Neuronal stem cell (in vitro differentiated cells): ENCODE measurements at regions not wholly inside any gene's neighbourhood (a gene's known extent, or its start where the extent isn't known, plus 50 kb on each side); places are given as distances from the start of the nearest gene placed in this dataset.
A peak's percentile ranks its signal among the peaks of the same experiment; 100 is the strongest.

ENCODE experiments used
- DNase-seq: peaks from one replicate; pipeline ENCODE4 v3.0.0-alpha.2; 2013; ENCODE audit warnings: low spot score
- H2AFZ ChIP-seq: one replicate; pipeline ENCODE4 v1.6.1; 2013; ENCODE audit warnings: mild to moderate bottlenecking, low read length, inconsistent platforms
- H2AK5ac ChIP-seq: 2 replicates; pipeline ENCODE4 v1.6.1; 2013; ENCODE audit warnings: low read depth, mild to moderate bottlenecking, inconsistent platforms, low read length, moderate library complexity, mixed read lengths
- H2BK120ac ChIP-seq: 2 replicates; pipeline ENCODE4 v1.6.1; 2013; ENCODE audit warnings: low read depth, mild to moderate bottlenecking, inconsistent platforms, low read length, moderate library complexity, mixed read lengths
- H2BK12ac ChIP-seq: one replicate; pipeline ENCODE4 v1.6.1; 2013; ENCODE audit warnings: low read length, inconsistent platforms
- H2BK15ac ChIP-seq: 2 replicates; pipeline ENCODE4 v1.6.1; 2013; ENCODE audit warnings: mild to moderate bottlenecking, low read length, inconsistent platforms, mixed read lengths
- H2BK5ac ChIP-seq: one replicate; pipeline ENCODE4 v1.6.1; 2013; ENCODE audit warnings: inconsistent platforms, mild to moderate bottlenecking, low read length, moderate library complexity
- H3K14ac ChIP-seq: one replicate; pipeline ENCODE4 v1.6.1; 2013; ENCODE audit warnings: low read length, inconsistent platforms
- H3K18ac ChIP-seq: 2 replicates; pipeline ENCODE4 v1.6.1; 2013; ENCODE audit warnings: low read length, inconsistent platforms
- H3K23ac ChIP-seq: 2 replicates; pipeline ENCODE4 v1.6.1; 2013; ENCODE audit warnings: low read depth, mild to moderate bottlenecking, mixed read lengths, low read length, inconsistent platforms; ENCODE audit not compliant: poor library complexity
- H3K27ac ChIP-seq: replicated peaks from 3 replicates; pipeline ENCODE4 v1.5.1; 2013; ENCODE audit warnings: low read length, inconsistent platforms
- H3K27me3 ChIP-seq, 3 experiments: 2 replicates each; pipeline ENCODE4 v1.6.1; 2013; ENCODE audit warnings: low read length in 3 of 3, mild to moderate bottlenecking in 2 of 3, inconsistent platforms in 1 of 3, low read depth in 1 of 3, mixed read lengths in 1 of 3, moderate library complexity in 1 of 3; ENCODE audit not compliant: control insufficient read depth in 3 of 3, insufficient read depth in 3 of 3
- H3K36me3 ChIP-seq, 2 donors: replicated peaks in 1 of 2; 2 replicates each; pipeline ENCODE4 v1.6.1; 2013; ENCODE audit warnings: low read length in 2 of 2; ENCODE audit not compliant: control insufficient read depth in 2 of 2, insufficient read depth in 2 of 2
- H3K4ac ChIP-seq: 2 replicates; pipeline ENCODE4 v1.6.1; 2013; ENCODE audit warnings: inconsistent platforms, mild to moderate bottlenecking, low read length, moderate library complexity
- H3K4me1 ChIP-seq, 2 donors: 1 replicate in 1 of 2; 2 replicates in 1 of 2; pipeline ENCODE4 v1.6.1; 2013; ENCODE audit warnings: low read length in 2 of 2, low read depth in 1 of 2; ENCODE audit not compliant: control insufficient read depth in 2 of 2, insufficient read depth in 1 of 2
- H3K4me2 ChIP-seq: one replicate; pipeline ENCODE4 v1.6.1; 2013; ENCODE audit warnings: mild to moderate bottlenecking, low read length, inconsistent platforms; ENCODE audit not compliant: insufficient read depth, poor library complexity, severe bottlenecking
- H3K4me3 ChIP-seq, 2 donors: 2 replicates each; pipeline ENCODE4 v1.5.1; 2013; ENCODE audit warnings: low read length in 2 of 2, mild to moderate bottlenecking in 2 of 2, inconsistent platforms in 1 of 2, moderate library complexity in 1 of 2
- H3K79me1 ChIP-seq: one replicate; pipeline ENCODE4 v1.6.1; 2013; ENCODE audit warnings: low read depth, mild to moderate bottlenecking, inconsistent platforms, low read length, moderate library complexity
- H3K9ac ChIP-seq: one replicate; pipeline ENCODE4 v1.6.1; 2013; ENCODE audit warnings: mild to moderate bottlenecking, low read depth, low read length, inconsistent platforms; ENCODE audit not compliant: poor library complexity
- H3K9me3 ChIP-seq, 2 donors: replicated peaks in 1 of 2; 2 replicates each; pipeline versions ENCODE3 to v1.6.1; 2013; ENCODE audit warnings: low read length in 2 of 2, mild to moderate bottlenecking in 2 of 2, inconsistent platforms in 1 of 2, low read depth in 1 of 2, mixed read lengths in 1 of 2, moderate library complexity in 1 of 2; ENCODE audit not compliant: control insufficient read depth in 2 of 2, insufficient read depth in 1 of 2
- H4K8ac ChIP-seq: one replicate; pipeline ENCODE4 v1.6.1; 2013; ENCODE audit warnings: low read depth, mild to moderate bottlenecking, inconsistent platforms, low read length, moderate library complexity
- H4K91ac ChIP-seq: one replicate; pipeline ENCODE4 v1.6.1; 2013; ENCODE audit warnings: low read length, low read depth, mild to moderate bottlenecking, inconsistent platforms; ENCODE audit not compliant: poor library complexity
- WGBS, 2 donors: extraction: QIAGEN DNeasy Blood & Tissue Kit; methylation state at CpG; one replicate each; pipeline ENCODE4 v1.1.7; 2013; ENCODE audit warnings: missing lambda C conversion rate in 2 of 2, mixed read lengths in 1 of 2; ENCODE audit not compliant: insufficient read length in 2 of 2, insufficient replicate concordance in 1 of 2; ENCODE audit errors: extremely low coverage in 2 of 2; 5-methylcytosine and 5-hydroxymethylcytosine counted together

DNA sequence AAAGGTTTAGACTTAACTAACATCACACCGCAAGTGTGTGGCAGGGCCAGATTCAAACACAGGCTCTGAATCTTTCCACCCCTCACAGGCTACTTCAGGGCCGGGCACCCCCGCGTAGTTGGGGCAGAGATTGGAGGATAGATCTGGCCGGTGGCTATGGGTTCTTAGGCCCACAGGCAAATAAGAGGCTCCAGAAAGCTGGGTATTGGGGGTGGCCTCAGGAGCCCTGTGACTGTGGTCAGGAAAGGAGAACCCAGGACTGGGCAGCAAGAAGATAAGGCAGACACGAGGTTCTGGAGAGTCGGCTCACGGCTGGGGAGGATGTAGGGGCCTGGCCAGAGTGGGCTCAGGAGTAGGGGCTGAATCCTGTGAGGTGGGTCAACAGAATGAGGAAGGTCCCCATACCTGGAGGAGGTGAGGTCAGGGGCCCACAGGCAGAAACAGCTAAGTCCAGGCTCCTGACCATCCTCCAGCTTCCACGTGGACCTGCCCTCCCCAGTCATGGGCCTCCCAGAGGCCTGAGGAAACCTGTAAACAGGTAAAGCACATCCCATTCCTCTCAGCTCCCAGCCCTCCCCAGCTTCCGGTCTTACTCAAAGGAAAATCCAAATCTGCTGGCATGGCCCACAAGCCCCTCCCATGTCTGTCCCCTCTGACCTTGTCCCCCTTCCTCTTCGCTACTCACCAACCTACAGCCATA is 306.2 kb downstream of the MATN1 start:
- no peaks in the 10 kb centered on the region for H3K27me3 ChIP-seq
- H3K23ac ChIP-seq: no peak overlapping the region
- no peak overlapping the region for H4K8ac ChIP-seq
- no peak overlapping the region for H3K14ac ChIP-seq
- no peak overlapping the region for H2BK120ac ChIP-seq
- no peak overlapping the region for H3K9ac ChIP-seq
- no peak overlapping the region for H4K91ac ChIP-seq
- H3K4me3 ChIP-seq: no peak overlapping the region
- DNase-seq: no peak
- H3K18ac ChIP-seq: peak overlapping the region; percentile 49
- no peaks in the 10 kb centered on the region for H3K9me3 ChIP-seq
- no peak overlapping the region for H2AFZ ChIP-seq
- H2BK5ac ChIP-seq: no peak overlapping the region
- no peaks in the 10 kb centered on the region for H3K36me3 ChIP-seq
- H2BK15ac ChIP-seq: no peak overlapping the region
- no peak overlapping the region for H3K27ac ChIP-seq
- WGBS, 2 donors: no CpG with 5 or more reads among the region's 11 CpGs
- no peak overlapping the region for H2BK12ac ChIP-seq
- peak overlapping the region; percentile 41 for H2AK5ac ChIP-seq
- peaks cover 0 to 13% of the 10 kb centered on the region in 2 donors for H3K4me1 ChIP-seq
- H3K79me1 ChIP-seq: no peaks in the 10 kb centered on the region
- no peak overlapping the region for H3K4ac ChIP-seq
- H3K4me2 ChIP-seq: no peak overlapping the region

DNA sequence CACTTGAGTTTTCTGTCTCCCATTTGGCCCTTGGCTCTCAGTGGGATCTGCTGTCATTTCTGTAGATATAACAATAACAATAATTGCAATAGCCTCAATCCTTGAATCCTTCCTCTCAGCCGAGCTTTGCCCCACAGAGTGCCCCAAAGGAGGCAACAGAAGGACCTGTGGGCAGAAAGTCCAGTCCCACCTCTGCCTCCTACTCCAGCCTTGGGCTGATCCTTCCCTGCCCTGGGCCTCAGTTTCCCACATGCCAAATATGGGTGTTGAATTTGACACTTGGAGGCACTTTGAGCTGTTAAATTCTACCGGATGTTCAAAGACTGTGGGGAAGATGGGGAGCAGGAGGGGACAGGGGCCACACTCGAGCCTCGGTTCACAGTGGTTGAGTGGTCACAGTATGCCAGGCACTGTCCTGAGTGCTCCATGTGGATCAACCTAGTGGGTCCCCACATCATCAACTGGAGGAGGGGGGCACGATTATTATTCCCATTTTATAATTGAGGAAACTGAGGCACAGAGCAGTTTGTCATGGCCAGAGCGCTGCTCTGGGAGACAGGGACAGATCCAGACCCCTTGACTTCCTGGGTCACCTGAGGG is 307.1 kb downstream of the MATN1 start:
- WGBS, 2 donors: no CpG with 5 or more reads among the region's 6 CpGs
- no peak for DNase-seq
- H3K27ac ChIP-seq: no peak overlapping the region

DNA sequence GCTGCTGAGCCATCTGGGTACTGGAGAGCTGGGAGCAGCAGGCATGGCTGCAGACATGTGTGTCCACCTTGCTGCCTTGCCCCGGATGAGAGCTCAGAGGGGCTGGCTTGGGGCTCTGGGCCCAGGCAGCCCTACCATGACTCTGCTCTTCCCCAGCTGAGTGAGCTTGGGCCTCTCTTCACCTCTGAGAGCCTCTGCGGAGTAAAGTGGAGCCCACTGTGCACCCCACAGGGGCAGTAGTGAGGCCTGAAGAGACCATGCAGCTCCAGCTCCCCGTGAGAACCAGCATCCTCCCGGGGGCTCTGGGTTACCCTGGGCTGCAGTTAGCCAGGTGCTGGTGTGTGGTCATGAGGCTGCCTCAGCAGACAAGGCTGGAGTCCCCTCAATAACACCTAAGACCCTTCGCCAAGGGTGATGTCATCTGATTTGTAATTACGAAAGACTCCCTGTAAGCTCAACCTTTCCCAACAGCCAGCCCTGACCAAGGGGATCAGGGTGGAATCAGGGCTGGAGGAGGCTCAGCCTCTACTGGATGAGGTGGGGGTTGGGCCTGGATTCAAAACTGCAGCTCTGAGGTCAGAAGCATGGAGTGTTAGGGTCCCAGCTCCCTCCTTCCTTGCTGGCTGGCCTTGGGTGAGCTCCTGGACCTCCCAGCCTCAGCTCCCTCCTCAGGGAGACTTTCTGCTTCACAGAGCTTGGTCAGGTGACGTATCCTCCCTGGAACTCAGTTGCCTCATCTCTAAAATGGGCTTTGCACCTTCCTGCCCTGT is 308.0 kb downstream of the MATN1 start:
- peaks cover 0 to 13% of the 10 kb centered on the region in 2 donors for H3K4me1 ChIP-seq
- H3K36me3 ChIP-seq: no peaks in the 10 kb centered on the region
- H2AFZ ChIP-seq: no peak overlapping the region
- no peak overlapping the region for H3K4ac ChIP-seq
- no peak overlapping the region for H2BK120ac ChIP-seq
- H3K14ac ChIP-seq: no peak overlapping the region
- DNase-seq: no peak
- no peak overlapping the region for H3K4me3 ChIP-seq
- H4K8ac ChIP-seq: no peak overlapping the region
- H3K9ac ChIP-seq: no peak overlapping the region
- H2BK5ac ChIP-seq: no peak overlapping the region
- H3K18ac ChIP-seq: peak overlapping the region; percentile 51
- H3K4me2 ChIP-seq: no peak overlapping the region
- no peak overlapping the region for H4K91ac ChIP-seq
- H3K27me3 ChIP-seq: no peaks in the 10 kb centered on the region
- H3K9me3 ChIP-seq: no peaks in the 10 kb centered on the region
- no CpG with 5 or more reads among the region's 7 CpGs for WGBS, 2 donors
- H3K79me1 ChIP-seq: no peaks in the 10 kb centered on the region
- no peak overlapping the region for H3K27ac ChIP-seq
- H2BK15ac ChIP-seq: no peak overlapping the region
- no peak overlapping the region for H2BK12ac ChIP-seq
- no peak overlapping the region for H3K23ac ChIP-seq
- no peak overlapping the region for H2AK5ac ChIP-seq

More for the DNA sequence above, 307.1 kb downstream of the MATN1 start:
- H3K79me1 ChIP-seq: no peaks in the 10 kb centered on the region
- H4K8ac ChIP-seq: no peak overlapping the region
- H3K4me2 ChIP-seq: no peak overlapping the region
- peaks cover 0 to 13% of the 10 kb centered on the region in 2 donors for H3K4me1 ChIP-seq
- H3K4ac ChIP-seq: no peak overlapping the region
- H3K4me3 ChIP-seq: no peak overlapping the region
- no peak overlapping the region for H3K14ac ChIP-seq
- no peaks in the 10 kb centered on the region for H3K36me3 ChIP-seq
- no peak overlapping the region for H2AK5ac ChIP-seq
- no peak overlapping the region for H2BK120ac ChIP-seq
- no peak overlapping the region for H2AFZ ChIP-seq
- no peaks in the 10 kb centered on the region for H3K27me3 ChIP-seq
- H4K91ac ChIP-seq: no peak overlapping the region
- H3K9ac ChIP-seq: no peak overlapping the region
- no peaks in the 10 kb centered on the region for H3K9me3 ChIP-seq
- no peak overlapping the region for H2BK15ac ChIP-seq
- no peak overlapping the region for H2BK5ac ChIP-seq
- H3K23ac ChIP-seq: no peak overlapping the region
- H3K18ac ChIP-seq: no peak overlapping the region
- H2BK12ac ChIP-seq: no peak overlapping the region

DNA sequence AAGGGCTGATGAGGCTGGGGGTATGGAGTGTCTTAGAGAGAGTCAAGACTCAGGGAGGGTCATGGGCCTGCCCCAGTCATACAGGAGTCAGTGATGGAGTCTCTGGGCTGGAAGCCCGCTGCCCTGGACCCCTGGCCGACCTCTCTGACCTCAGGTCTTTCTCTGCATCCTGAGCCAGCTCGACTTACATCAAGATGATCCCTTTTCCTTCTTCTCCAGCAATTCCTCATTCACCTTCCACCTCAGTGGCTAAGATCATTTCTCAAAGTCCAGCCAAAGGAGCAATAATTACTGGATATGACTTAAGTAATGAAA is 308.6 kb downstream of the MATN1 start:
- Histone ChIP-seq H3K4me2 (no peak overlapping the region), H2BK15ac (no peak overlapping the region)
- DNase-seq: no peak

More for the DNA sequence above, 308.6 kb downstream of the MATN1 start:
- no peak overlapping the region for H2BK12ac ChIP-seq
- H3K18ac ChIP-seq: peak overlapping the region; percentile 51
- no peaks in the 10 kb centered on the region for H3K36me3 ChIP-seq
- H3K4ac ChIP-seq: no peak overlapping the region
- H4K91ac ChIP-seq: no peak overlapping the region
- H3K4me1 ChIP-seq: peaks cover 0 to 13% of the 10 kb centered on the region in 2 donors
- peak overlapping the region; percentile 77 for H2AK5ac ChIP-seq
- H4K8ac ChIP-seq: no peak overlapping the region
- no peaks in the 10 kb centered on the region for H3K9me3 ChIP-seq
- H3K27me3 ChIP-seq: no peaks in the 10 kb centered on the region
- H2AFZ ChIP-seq: no peak overlapping the region
- H3K23ac ChIP-seq: no peak overlapping the region
- no CpG with 5 or more reads among the region's 3 CpGs for WGBS, 2 donors
- no peak overlapping the region for H3K27ac ChIP-seq
- no peak overlapping the region for H2BK5ac ChIP-seq
- H3K14ac ChIP-seq: no peak overlapping the region
- H3K9ac ChIP-seq: no peak overlapping the region
- H3K4me3 ChIP-seq: no peak overlapping the region
- no peaks in the 10 kb centered on the region for H3K79me1 ChIP-seq
- H2BK120ac ChIP-seq: no peak overlapping the region
